Mesenchymal stem cell (in vitro differentiated cells and primary cell): ENCODE measurements at regions not wholly inside any gene's neighbourhood (a gene's known extent, or its start where the extent isn't known, plus 50 kb on each side); places are given as distances from the start of the nearest gene placed in this dataset.
A peak's percentile ranks its signal among the peaks of the same experiment; 100 is the strongest.
"Not testable (repeated sequence)": the region's sequence is repeated elsewhere in the genome, so short reads cannot be mapped to it uniquely, and the experiment has no call there.

Source experiments
- DNase-seq: peaks from one replicate; pipeline ENCODE4 v3.0.0-alpha.2; 2013
- H2AFZ ChIP-seq: one replicate; pipeline ENCODE4 v1.6.1; 2013; ENCODE audit warnings: low read depth, mild to moderate bottlenecking, control low read depth, inconsistent platforms, low read length, moderate library complexity
- H2AK5ac ChIP-seq: 2 replicates; pipeline ENCODE4 v1.6.1; 2013; ENCODE audit warnings: low read length, moderate library complexity, mild to moderate bottlenecking, inconsistent platforms; ENCODE audit not compliant: severe bottlenecking
- H2BK120ac ChIP-seq: one replicate; pipeline ENCODE4 v1.6.1; 2013; ENCODE audit warnings: low read depth, mild to moderate bottlenecking, inconsistent platforms, low read length, moderate library complexity
- H2BK12ac ChIP-seq, 2 experiments: one replicate each; pipeline ENCODE4 v1.6.1; 2013; ENCODE audit warnings: inconsistent platforms in 2 of 2, low read length in 2 of 2, mild to moderate bottlenecking in 2 of 2, moderate library complexity in 2 of 2, control low read depth in 1 of 2
- H2BK15ac ChIP-seq: one replicate; pipeline ENCODE4 v1.6.1; 2013; ENCODE audit warnings: mild to moderate bottlenecking, low read depth, inconsistent platforms; ENCODE audit not compliant: poor library complexity, severe bottlenecking
- H2BK5ac ChIP-seq: 2 replicates; pipeline ENCODE4 v1.6.1; 2013; ENCODE audit warnings: low read depth, mild to moderate bottlenecking, low read length, control low read depth, inconsistent platforms; ENCODE audit not compliant: poor library complexity, severe bottlenecking
- H3K14ac ChIP-seq, 2 experiments: one replicate each; pipeline ENCODE4 v1.6.1; 2013; ENCODE audit warnings: inconsistent platforms in 2 of 2, low read length in 2 of 2, control low read depth in 1 of 2, mild to moderate bottlenecking in 1 of 2, moderate library complexity in 1 of 2
- H3K18ac ChIP-seq, 2 experiments: one replicate each; pipeline ENCODE4 v1.6.1; 2013; ENCODE audit warnings: inconsistent platforms in 2 of 2, low read length in 2 of 2, control low read depth in 1 of 2, low read depth in 1 of 2, mild to moderate bottlenecking in 1 of 2
- H3K23ac ChIP-seq, 2 experiments: one replicate each; pipeline ENCODE4 v1.6.1; 2013; ENCODE audit warnings: inconsistent platforms in 2 of 2, low read length in 2 of 2, mild to moderate bottlenecking in 2 of 2, moderate library complexity in 2 of 2, control low read depth in 1 of 2
- H3K27ac ChIP-seq: 2 replicates; pipeline ENCODE4 v1.5.1; 2013; ENCODE audit warnings: mild to moderate bottlenecking, moderate library complexity, low read length, control low read depth, inconsistent platforms; ENCODE audit not compliant: poor library complexity, severe bottlenecking
- H3K27me3 ChIP-seq, 2 experiments: 2 replicates each; pipeline versions ENCODE4 v1.6.1 to v1.7.0; 2013; ENCODE audit warnings: low read length in 2 of 2, mild to moderate bottlenecking in 2 of 2, moderate library complexity in 2 of 2, control low read depth in 1 of 2, inconsistent platforms in 1 of 2; ENCODE audit not compliant: control insufficient read depth in 1 of 2, insufficient read depth in 1 of 2
- H3K36me3 ChIP-seq, 2 experiments: 2 replicates each; pipeline versions ENCODE4 v1.6.1 to v1.7.0; 2013; ENCODE audit warnings: low read length in 2 of 2, control low read depth in 1 of 2, inconsistent platforms in 1 of 2, low read depth in 1 of 2, mild to moderate bottlenecking in 1 of 2; ENCODE audit not compliant: insufficient read depth in 2 of 2, control insufficient read depth in 1 of 2
- H3K4ac ChIP-seq, 2 experiments: one replicate each; pipeline ENCODE4 v1.6.1; 2013; ENCODE audit warnings: inconsistent platforms in 2 of 2, low read length in 2 of 2, mild to moderate bottlenecking in 2 of 2, moderate library complexity in 2 of 2, control low read depth in 1 of 2, low read depth in 1 of 2
- H3K4me1 ChIP-seq: 2 replicates; pipeline ENCODE4 v1.6.1; 2013; ENCODE audit warnings: low read depth, low read length, control low read depth; ENCODE audit not compliant: control insufficient read depth, insufficient read depth
- H3K4me2 ChIP-seq: 2 replicates; pipeline ENCODE4 v1.6.1; 2013; ENCODE audit warnings: low read length, mild to moderate bottlenecking, inconsistent platforms; ENCODE audit not compliant: poor library complexity, severe bottlenecking
- H3K4me3 ChIP-seq, 2 experiments: 2 replicates each; pipeline versions ENCODE4 v1.5.1 to v1.7.0; 2013; ENCODE audit warnings: low read length in 2 of 2, mild to moderate bottlenecking in 2 of 2, control low read depth in 1 of 2, low read depth in 1 of 2; ENCODE audit not compliant: insufficient read depth in 1 of 2
- H3K79me1 ChIP-seq: replicated peaks from 2 replicates; pipeline ENCODE4 v1.6.1; 2013; ENCODE audit warnings: mild to moderate bottlenecking, control low read depth, low read length, inconsistent platforms; ENCODE audit not compliant: poor library complexity, severe bottlenecking
- H3K9ac ChIP-seq: 2 replicates; pipeline ENCODE4 v1.7.0; 2013; ENCODE audit warnings: mild to moderate bottlenecking, low read length, moderate library complexity
- H3K9me3 ChIP-seq: 2 replicates; pipeline ENCODE4 v1.7.0; 2013; ENCODE audit warnings: mild to moderate bottlenecking, low read length; ENCODE audit not compliant: control insufficient read depth
- H4K8ac ChIP-seq: one replicate; pipeline ENCODE4 v1.6.1; 2013; ENCODE audit warnings: inconsistent platforms, mild to moderate bottlenecking, low read length, moderate library complexity
- H4K91ac ChIP-seq: one replicate; pipeline ENCODE4 v1.6.1; 2013; ENCODE audit warnings: mild to moderate bottlenecking, low read length, inconsistent platforms
- WGBS: methylation state at CpG from one replicate; pipeline ENCODE4 v1.1.7; 2013; ENCODE audit warnings: mixed read lengths; 5-methylcytosine and 5-hydroxymethylcytosine counted together

DNA sequence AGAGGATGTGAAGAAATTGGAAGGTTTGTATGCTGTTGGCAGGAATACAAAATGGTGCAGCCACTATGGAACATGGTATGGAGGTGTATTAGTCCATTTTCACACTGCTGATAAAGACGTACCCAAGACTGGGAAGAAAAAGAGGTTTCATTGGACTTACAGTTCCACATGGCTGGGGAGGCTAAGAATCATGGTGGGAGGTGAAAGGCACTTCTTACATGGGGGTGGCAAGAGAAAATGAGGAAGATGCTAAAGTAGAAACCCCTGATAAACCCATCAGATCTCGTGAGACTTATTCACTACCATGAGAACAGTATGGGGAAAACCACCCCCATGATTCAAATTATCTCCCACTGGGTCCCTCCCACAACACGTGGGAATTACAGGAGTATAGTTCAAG is 72.1 kb upstream of the SNX9 start:
- not testable (repeated sequence) for H3K14ac ChIP-seq, H4K91ac ChIP-seq, H2BK12ac ChIP-seq, H3K18ac ChIP-seq, H3K9ac ChIP-seq, H3K79me1 ChIP-seq, DNase-seq, H2BK15ac ChIP-seq, H3K23ac ChIP-seq, H3K27ac ChIP-seq, H4K8ac ChIP-seq, H2AK5ac ChIP-seq, H2BK5ac ChIP-seq, H3K4me2 ChIP-seq, H3K36me3 ChIP-seq, H3K4me1 ChIP-seq, H2BK120ac ChIP-seq, H3K4me3 ChIP-seq, H3K27me3 ChIP-seq, H3K4ac ChIP-seq, H2AFZ ChIP-seq, H3K9me3 ChIP-seq
- 100% methylated on average over 1 of the region's 3 CpGs for WGBS

GRCh38 chr6:157751547-157752200 is 71.4 kb upstream of the SNX9 start:
- Histone ChIP-seq H3K23ac (no peak overlapping the region), H3K4me1 (no peaks in the 10 kb centered on the region), H2BK12ac (no peak overlapping the region), H2BK5ac (no peak overlapping the region), H4K91ac (no peak overlapping the region), H3K36me3 (no peaks in the 10 kb centered on the region), H3K14ac (no peak overlapping the region), H2AFZ (no peak overlapping the region), H3K79me1 (no peaks in the 10 kb centered on the region), H3K18ac (no peak overlapping the region), H3K4ac (no peak overlapping the region), H3K27me3 (no peaks in the 10 kb centered on the region), H3K9me3 (no peaks in the 10 kb centered on the region), H3K27ac (no peak overlapping the region), H3K9ac (no peak overlapping the region), H2BK15ac (no peak overlapping the region), H4K8ac (no peak overlapping the region), H3K4me2 (no peak overlapping the region), H3K4me3 (no peak overlapping the region), H2BK120ac (no peak overlapping the region), H2AK5ac (no peak overlapping the region)
- 93% methylated on average over 10 of the region's 10 CpGs for WGBS
- no peak for DNase-seq

DNA sequence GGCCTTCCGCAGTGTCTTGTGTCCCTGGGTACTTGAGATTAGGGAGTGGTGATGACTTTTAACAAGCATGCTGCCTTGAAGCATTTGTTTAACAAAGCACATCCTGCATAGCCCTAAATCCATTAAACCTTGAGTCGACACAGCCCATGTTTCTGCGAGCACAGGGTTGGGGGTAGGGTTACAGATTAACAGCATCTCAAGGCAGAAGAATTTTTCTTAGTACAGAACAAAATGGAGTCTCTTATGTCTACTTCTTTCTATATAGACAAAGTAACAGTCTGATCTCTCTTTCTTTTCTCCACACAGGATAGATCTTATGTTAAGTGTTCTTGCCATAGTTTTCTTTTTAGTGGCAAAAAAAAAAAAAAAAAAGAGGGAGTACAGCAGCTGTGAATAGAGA is 70.2 kb upstream of the SNX9 start:
- H2AFZ ChIP-seq, H2AK5ac ChIP-seq, H3K36me3 ChIP-seq, H3K4me3 ChIP-seq, H3K79me1 ChIP-seq, H2BK120ac ChIP-seq, H2BK5ac ChIP-seq, H3K23ac ChIP-seq, H3K18ac ChIP-seq, H4K91ac ChIP-seq, H3K14ac ChIP-seq, H2BK15ac ChIP-seq, H3K27ac ChIP-seq, DNase-seq, H2BK12ac ChIP-seq, H3K4me1 ChIP-seq, H3K4me2 ChIP-seq, H3K9ac ChIP-seq, H3K4ac ChIP-seq, H4K8ac ChIP-seq, H3K9me3 ChIP-seq, H3K27me3 ChIP-seq: not testable (repeated sequence)
- no CpG with 5 or more reads among the region's 3 CpGs for WGBS

GRCh38 chr6:157753291-157753690 is 69.8 kb upstream of the SNX9 start:
- H2AFZ ChIP-seq, result no peak overlapping the region

More at GRCh38 chr6:157753291-157753690, 69.8 kb upstream of the SNX9 start:
- Histone ChIP-seq H3K4me2 (no peak overlapping the region), H3K18ac (no peak overlapping the region), H3K27me3 (no peaks in the 10 kb centered on the region), H3K23ac (no peak overlapping the region), H3K4me1 (peaks cover 6% of the 10 kb centered on the region), H3K9ac (no peak overlapping the region), H2BK12ac (no peak overlapping the region), H3K27ac (no peak overlapping the region), H2BK120ac (no peak overlapping the region), H3K79me1 (no peaks in the 10 kb centered on the region), H4K8ac (no peak overlapping the region), H3K36me3 (no peaks in the 10 kb centered on the region), H2BK5ac (no peak overlapping the region), H3K14ac (no peak overlapping the region), H2BK15ac (no peak overlapping the region), H3K4ac (no peak overlapping the region), H3K4me3 (no peak overlapping the region), H4K91ac (no peak overlapping the region), H2AK5ac (no peak overlapping the region), H3K9me3 (no peaks in the 10 kb centered on the region)
- WGBS, result 72% methylated on average over 2 of the region's 2 CpGs
- peak; percentile 48 for DNase-seq
